DND-41 (cell line): ENCODE measurements at regions not wholly inside any gene's neighbourhood (a gene's known extent, or its start where the extent isn't known, plus 50 kb on each side); places are given as distances from the start of the nearest gene placed in this dataset.

Experiments
- ATAC-seq: fragments of 200-7000 bp; cut with Tn5 transposase; 3 replicates; pipeline ENCODE4 v1.9.1; 2021; ENCODE audit warnings: low read depth; ENCODE audit not compliant: insufficient read depth
- DNase-seq: peaks from one replicate; pipeline ENCODE4 v3.0.0-alpha.2; 2020
- H2AFZ ChIP-seq: 2 replicates; pipeline ENCODE4 v1.6.0; 2012; ENCODE audit warnings: low read depth, low read length
- H3K27ac ChIP-seq: 2 replicates; pipeline ENCODE4 v1.5.1; 2012; ENCODE audit warnings: low read length, inconsistent platforms
- H3K27me3 ChIP-seq: fragments of 200-600 bp; sonication (generic); 2 replicates; pipeline ENCODE4 v1.6.0; 2012; ENCODE audit warnings: low read length, mild to moderate bottlenecking, inconsistent platforms; ENCODE audit not compliant: insufficient read depth, poor library complexity
- H3K36me3 ChIP-seq: 2 replicates; pipeline ENCODE4 v1.5.1; 2012; ENCODE audit warnings: low read length, inconsistent platforms; ENCODE audit not compliant: insufficient read depth
- H3K4me1 ChIP-seq: 2 replicates; pipeline ENCODE4 v1.5.1; 2012; ENCODE audit warnings: mild to moderate bottlenecking, low read length; ENCODE audit not compliant: insufficient read depth
- H3K4me2 ChIP-seq: 2 replicates; pipeline ENCODE4 v1.6.0; 2012; ENCODE audit warnings: mild to moderate bottlenecking, moderate library complexity, low read length, inconsistent platforms; ENCODE audit not compliant: insufficient read depth
- H3K4me3 ChIP-seq, 2 experiments: fragments of 200-600 bp in 1 of 2; shearing (Covaris generic) in 1 of 2; 2 replicates each; pipeline ENCODE4 v1.5.1; 2012 to 2016; ENCODE audit warnings: inconsistent platforms in 2 of 2, low read length in 2 of 2, mild to moderate bottlenecking in 2 of 2, low read depth in 1 of 2, moderate library complexity in 1 of 2
- H3K79me2 ChIP-seq: 2 replicates; pipeline ENCODE4 v1.6.0; 2012; ENCODE audit warnings: low read length, inconsistent platforms; ENCODE audit not compliant: insufficient read depth
- H3K9ac ChIP-seq: 2 replicates; pipeline ENCODE4 v1.6.0; 2012; ENCODE audit warnings: low read depth, mild to moderate bottlenecking, inconsistent platforms, low read length, moderate library complexity
- H3K9me3 ChIP-seq: 2 replicates; pipeline ENCODE4 v1.5.1; 2012; ENCODE audit warnings: low read length, moderate library complexity, mild to moderate bottlenecking, inconsistent platforms; ENCODE audit not compliant: insufficient read depth, severe bottlenecking
- H4K20me1 ChIP-seq: 2 replicates; pipeline ENCODE4 v1.6.0; 2012; ENCODE audit warnings: low read length; ENCODE audit not compliant: insufficient read depth
- CTCF ChIP-seq: IDR thresholded peaks from 2 replicates; pipeline ENCODE4 v1.5.1; 2012; ENCODE audit warnings: borderline replicate concordance, low read length, moderate library complexity, mild to moderate bottlenecking; ENCODE audit not compliant: poor library complexity, severe bottlenecking; ENCODE audit errors: extremely low read depth
- EZH2 ChIP-seq: IDR thresholded peaks from 3 replicates; pipeline ENCODE4 v1.6.1; 2012; ENCODE audit warnings: borderline replicate concordance, low read depth, mild to moderate bottlenecking, moderate library complexity, low read length, inconsistent platforms; ENCODE audit not compliant: severe bottlenecking

- TF ChIP-seq EZH2 (no peak), CTCF (no peak)
- no peak for ATAC-seq
- H3K4me1 ChIP-seq, result peaks cover 7% of the 10 kb centered on the region
- no peak overlapping the region for H3K4me2 ChIP-seq
- H3K27ac ChIP-seq, result no peak overlapping the region
- H3K79me2 ChIP-seq, result no peaks in the 10 kb centered on the region
- no peak for DNase-seq
- H3K4me3 ChIP-seq, result no peak overlapping the region
- no peaks in the 10 kb centered on the region for H3K9me3 ChIP-seq
- no peaks in the 10 kb centered on the region for H3K27me3 ChIP-seq
- H2AFZ ChIP-seq, result no peak overlapping the region
- no peaks in the 10 kb centered on the region for H3K36me3 ChIP-seq
- no peaks in the 10 kb centered on the region for H4K20me1 ChIP-seq
- H3K9ac ChIP-seq, result no peak overlapping the region
Observed at GRCh38 chr1:240663169-240663879, 51.4 kb upstream of the GREM2 start.
